Astrocyte (in vitro differentiated cells and primary cell): ENCODE measurements at regions not wholly inside any gene's neighbourhood (a gene's known extent, or its start where the extent isn't known, plus 50 kb on each side); places are given as distances from the start of the nearest gene placed in this dataset.

Experiments used
- CTCF ChIP-seq: IDR thresholded peaks from 2 replicates; pipeline ENCODE4 v1.5.1; 2011; ENCODE audit warnings: low read depth, mild to moderate bottlenecking, inconsistent platforms, low read length, moderate library complexity; ENCODE audit not compliant: insufficient read depth
- EZH2 ChIP-seq: IDR thresholded peaks from 2 replicates; pipeline ENCODE4 v1.6.1; 2012; ENCODE audit warnings: mild to moderate bottlenecking, low read length, inconsistent platforms; ENCODE audit not compliant: insufficient read depth

- TF ChIP-seq CTCF: no peak
- TF ChIP-seq EZH2: no peak
Measured at GRCh38 chr5:166354332-166354731, 1937.1 kb upstream of the WWC1 start.
